ENCODE measurements at regions not wholly inside any gene's neighbourhood (a gene's known extent, or its start where the extent isn't known, plus 50 kb on each side); places are given as distances from the start of the nearest gene placed in this dataset.
A peak's percentile ranks its signal among the peaks of the same experiment; 100 is the strongest.

- no peak for DNase-seq (ENCODE audit: low spot score)
Measured at GRCh38 chr7:106482091-106482490, 178.9 kb downstream of the CCDC71L start.

DNA sequence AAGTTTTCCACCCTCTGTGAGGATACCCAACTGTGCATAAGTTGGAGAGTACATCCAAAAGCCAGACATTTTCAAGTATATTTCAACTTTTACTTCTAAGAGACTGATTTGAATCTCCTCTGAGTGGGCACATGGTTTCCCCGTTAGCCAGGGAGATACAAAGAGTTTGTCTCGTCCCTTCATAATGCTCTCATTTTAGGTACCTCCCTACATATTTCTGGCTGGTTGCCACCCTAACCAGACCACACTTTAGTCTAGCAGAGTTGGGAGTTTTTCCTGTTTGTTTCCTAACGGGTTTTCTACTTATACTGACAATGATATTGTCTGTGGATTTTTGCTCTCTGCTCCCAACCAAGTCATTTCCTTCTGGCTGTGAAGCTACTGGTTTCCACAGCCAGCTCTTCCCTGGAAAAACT, 180.3 kb downstream of the CCDC71L start:
- DNase-seq (ENCODE audit: low spot score), result no peak

GRCh38 chr7:106480161-106480579, 180.8 kb downstream of the CCDC71L start:
- DNase-seq (ENCODE audit: low spot score), result no peak

- DNase-seq (ENCODE audit: low spot score), result no peak
Measured at GRCh38 chr7:106476751-106477150, 184.2 kb downstream of the CCDC71L start.

- DNase-seq (ENCODE audit: low spot score), result no peak
Measured at GRCh38 chr7:106472741-106473140, 188.0 kb upstream of the NAMPT start.

- DNase-seq (ENCODE audit: low spot score), result no peak
Measured at GRCh38 chr7:106471686-106472440, 187.1 kb upstream of the NAMPT start.

DNA sequence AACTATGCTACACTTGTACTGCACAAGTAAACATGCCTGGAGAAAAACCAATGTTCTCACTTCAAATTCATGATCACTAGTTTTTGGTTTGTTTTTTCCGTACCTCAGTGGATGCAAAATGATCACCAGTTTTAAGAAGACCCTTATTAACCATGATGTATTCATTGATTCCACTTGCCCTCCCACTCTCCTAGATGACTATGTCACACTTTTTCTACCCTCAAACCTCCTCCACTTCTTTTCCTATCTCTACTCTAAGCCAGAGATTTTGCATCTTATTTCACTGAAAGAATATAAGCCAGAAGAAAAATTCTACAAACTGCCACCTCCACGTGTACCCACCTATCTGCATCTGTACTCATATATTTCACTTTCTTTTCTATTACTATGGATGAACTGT, 186.2 kb upstream of the NAMPT start:
- DNase-seq (ENCODE audit: low spot score), result no peak

- no peak for DNase-seq (ENCODE audit: low spot score)
Measured at GRCh38 chr7:106466867-106467266, 182.1 kb upstream of the NAMPT start.

GRCh38 chr7:106465704-106466468, 181.1 kb upstream of the NAMPT start:
- DNase-seq (ENCODE audit: low spot score), result no peak

DNA sequence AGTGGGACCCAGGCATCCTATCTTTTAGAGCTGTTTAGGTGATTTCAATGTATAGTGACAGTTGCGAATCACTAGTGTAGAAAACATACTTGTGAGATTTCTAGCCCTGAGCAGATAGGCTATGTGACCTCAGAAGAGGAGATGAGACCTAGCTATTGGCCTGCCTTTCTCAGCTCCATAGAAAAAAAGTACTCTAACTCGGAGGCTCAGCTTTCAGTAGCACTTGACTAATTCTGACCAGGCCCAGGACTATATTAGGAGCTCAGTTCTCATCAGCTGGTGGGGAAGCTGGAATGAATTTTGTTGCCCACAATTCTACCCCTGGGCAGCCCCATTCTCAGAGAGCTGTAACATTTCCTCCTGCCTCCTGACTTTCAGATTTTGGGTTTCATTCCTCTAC, 179.9 kb upstream of the NAMPT start:
- DNase-seq (ENCODE audit: low spot score), result no peak

GRCh38 chr7:106463851-106464611, 179.2 kb upstream of the NAMPT start:
- no peak for DNase-seq (ENCODE audit: low spot score)

- DNase-seq (ENCODE audit: low spot score), result no peak
Measured at GRCh38 chr7:106462914-106463482, 178.2 kb upstream of the NAMPT start.

DNA sequence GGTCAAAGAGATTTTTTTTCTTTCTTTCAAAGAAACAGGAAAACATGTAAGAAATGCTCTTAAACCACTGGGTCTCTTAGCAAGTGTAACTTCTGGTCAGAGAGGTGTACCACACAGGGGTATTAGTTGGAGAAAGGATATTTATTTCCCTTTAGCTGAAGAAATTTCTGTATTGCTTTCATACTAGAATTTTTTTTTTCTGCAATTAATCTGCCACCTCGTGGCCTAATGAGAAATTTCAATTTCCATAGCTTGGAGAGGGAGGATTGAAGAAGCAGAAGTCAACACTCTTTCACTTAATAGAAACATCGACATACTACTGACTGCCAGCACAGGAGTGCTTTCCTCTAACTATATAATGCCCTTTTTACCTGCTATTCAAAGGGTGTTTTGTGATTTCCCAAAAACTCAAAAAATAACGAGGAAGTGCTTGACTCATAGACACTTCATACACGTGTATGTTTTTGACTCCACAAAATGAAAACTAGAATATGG, 177.6 kb upstream of the NAMPT start:
- DNase-seq (ENCODE audit: low spot score), result peak; percentile 43

DNA sequence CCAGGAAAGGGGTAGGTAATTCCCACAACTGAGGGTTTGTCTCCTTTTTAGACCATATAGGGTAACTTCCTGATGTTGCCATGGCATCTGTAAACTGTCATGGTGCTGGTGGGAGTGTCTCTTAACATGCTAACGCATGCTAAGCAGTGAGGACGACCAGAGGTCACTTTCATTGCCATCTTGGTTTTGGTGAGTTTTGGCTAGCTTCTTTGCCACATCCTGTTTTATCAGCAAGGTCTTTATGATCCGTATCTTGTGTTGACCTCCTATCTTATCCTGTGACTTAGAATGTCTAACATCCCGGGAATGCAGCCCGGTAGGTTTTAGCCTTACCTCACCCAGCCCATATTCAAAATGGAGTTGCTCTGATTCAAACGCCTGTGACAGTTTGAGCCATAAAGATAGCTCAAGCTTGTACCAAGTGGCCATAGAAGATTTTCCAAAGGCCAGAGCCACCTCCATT, 176.0 kb upstream of the NAMPT start:
- no peak for DNase-seq (ENCODE audit: low spot score)

DNA sequence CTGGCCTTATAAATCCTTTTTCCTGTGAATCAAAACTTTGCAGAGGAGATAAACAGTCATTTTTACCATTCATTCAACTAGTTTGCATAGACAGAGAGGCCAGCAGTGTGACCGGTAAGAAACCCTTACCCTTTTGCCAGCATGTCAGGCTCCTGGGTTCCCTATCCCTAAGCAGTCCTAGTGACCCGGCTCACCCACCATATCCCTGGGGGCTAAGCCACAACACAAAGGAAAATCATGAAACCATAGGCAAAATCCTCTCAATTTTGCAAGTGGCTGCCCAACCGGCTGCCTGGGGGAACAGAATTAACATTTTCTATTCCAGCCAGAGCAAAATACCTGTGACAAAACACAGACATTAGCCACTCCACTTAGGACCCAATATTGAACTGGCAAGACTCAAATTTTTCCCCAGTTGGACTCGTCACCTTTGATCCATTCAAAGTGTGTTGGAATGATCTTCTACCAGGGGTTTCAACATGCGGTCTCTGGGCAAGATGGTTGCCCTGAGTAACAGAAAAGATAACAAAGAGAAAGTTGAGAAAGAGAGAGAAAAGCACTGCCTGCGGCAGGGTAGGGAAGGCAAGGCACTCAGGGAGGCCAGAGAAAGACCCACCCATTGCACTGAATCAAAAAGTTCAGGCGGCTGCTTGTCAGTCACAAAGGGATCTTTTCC, 174.8 kb upstream of the NAMPT start:
- no peak for DNase-seq (ENCODE audit: low spot score)

GRCh38 chr7:106457678-106458077, 172.9 kb upstream of the NAMPT start:
- DNase-seq (ENCODE audit: low spot score), result no peak

DNA sequence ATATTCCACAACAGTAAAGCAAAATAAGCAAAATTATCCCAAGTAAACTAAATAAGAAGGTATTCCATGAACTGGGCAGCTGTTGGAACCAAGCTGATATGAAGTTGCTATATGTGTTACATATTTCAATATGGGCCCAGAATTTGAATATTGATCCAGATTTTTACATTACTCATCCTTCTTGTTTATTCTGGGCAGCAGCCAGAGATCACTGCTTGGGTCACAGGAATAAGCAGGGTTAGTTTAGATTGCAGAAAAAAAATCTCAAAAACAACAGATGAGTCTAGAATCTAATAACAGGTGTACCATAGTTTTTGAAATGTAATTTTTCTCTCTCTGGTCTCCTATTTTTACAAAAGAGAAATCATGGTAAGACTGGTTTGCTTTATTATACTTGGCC, 171.5 kb upstream of the NAMPT start:
- no peak for DNase-seq (ENCODE audit: low spot score)

GRCh38 chr7:106452031-106452851, 167.5 kb upstream of the NAMPT start:
- DNase-seq (ENCODE audit: low spot score), result no peak

- no peak for DNase-seq (ENCODE audit: low spot score)
Measured at GRCh38 chr7:106451171-106451570, 166.4 kb upstream of the NAMPT start.

DNA sequence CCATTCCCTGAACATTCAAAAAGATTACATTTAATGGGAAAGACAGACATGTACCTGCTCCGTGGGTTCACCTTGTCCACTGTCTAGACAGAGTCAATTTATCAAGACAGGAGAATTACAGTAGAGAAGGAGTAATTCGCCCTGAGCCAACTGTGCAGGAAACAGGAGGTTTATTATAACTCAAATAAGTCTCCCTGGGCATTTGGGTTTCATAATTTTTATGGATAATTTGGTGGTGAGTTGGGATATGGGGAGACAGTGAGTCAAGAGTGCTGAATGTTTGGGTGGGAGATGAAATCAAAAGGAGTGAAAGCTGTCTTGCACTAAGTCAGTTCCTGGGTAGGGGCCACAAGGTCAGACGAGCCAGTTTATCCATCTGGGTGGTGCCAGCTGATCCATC, 165.9 kb upstream of the NAMPT start:
- no peak for DNase-seq (ENCODE audit: low spot score)
